Left ventricle myocardium inferior (tissue), 1 donor: ENCODE measurements at regions not wholly inside any gene's neighbourhood (a gene's known extent, or its start where the extent isn't known, plus 50 kb on each side); places are given as distances from the start of the nearest gene placed in this dataset.
"Not testable (repeated sequence)": the region's sequence is repeated elsewhere in the genome, so short reads cannot be mapped to it uniquely, and the experiment has no call there.

ENCODE experiments used
- DNase-seq: peaks from one replicate; pipeline ENCODE4 v3.0.0-alpha.2; 2020
- H3K27ac ChIP-seq: fragments of 200-600 bp; replicated peaks from 2 replicates; pipeline ENCODE4 v1.8.0; 2021
- H3K27me3 ChIP-seq: fragments of 200-600 bp; 2 replicates; pipeline ENCODE4 v1.8.0; 2021; ENCODE audit warnings: low read depth
- H3K36me3 ChIP-seq: fragments of 200-600 bp; 2 replicates; pipeline ENCODE4 v1.8.0; 2021
- H3K4me1 ChIP-seq: fragments of 200-600 bp; 2 replicates; pipeline ENCODE4 v1.8.0; 2021
- H3K4me3 ChIP-seq: fragments of 200-600 bp; 2 replicates; pipeline ENCODE4 v1.8.0; 2021; ENCODE audit warnings: mild to moderate bottlenecking, moderate library complexity
- H3K9me3 ChIP-seq: fragments of 200-600 bp; replicated peaks from 2 replicates; pipeline ENCODE4 v1.8.0; 2021
- intact Hi-C: fragments of 100-400 bp; cut with micrococcal nuclease; formaldehyde crosslinking; loops from one replicate; pipeline ENCODE4 v1.11.0; 2022
- TF ChIP-seq, protein P1 (sequence below): fragments of 200-600 bp; IDR thresholded peaks from 2 replicates; pipeline ENCODE4 v1.8.0; 2021; ENCODE audit warnings: antibody characterized with exemption, mild to moderate bottlenecking, borderline replicate concordance
- donor health status: DM: no; HTN: yes; CAD: no; lungs with severe emphysema.

DNA sequence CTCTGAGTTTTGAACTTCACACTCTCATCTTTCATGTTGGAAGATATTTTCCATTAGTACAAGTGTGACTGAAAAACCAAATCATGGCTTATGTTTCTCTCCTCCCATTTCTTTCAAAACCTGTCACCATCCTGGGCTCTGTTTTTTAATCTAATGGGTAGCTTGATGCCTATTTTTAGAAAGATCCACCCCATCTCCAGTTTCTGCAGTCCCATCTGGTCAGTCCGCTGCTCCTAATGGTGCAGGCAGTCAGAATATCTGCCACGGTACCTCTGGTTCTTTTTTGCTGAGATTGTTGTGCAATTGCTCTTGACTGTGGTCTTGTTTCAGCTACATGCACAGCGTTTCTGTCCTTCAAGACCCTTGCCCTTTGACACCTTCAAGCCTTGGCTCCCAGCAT is 240.9 kb upstream of the CADM2 start:
- DNase-seq, result no peak
- no peaks in the 10 kb centered on the region for H3K36me3 ChIP-seq
- intact Hi-C loops, result no loop called here
- H3K27ac ChIP-seq, result no peak overlapping the region
- TF ChIP-seq, protein P1, sequence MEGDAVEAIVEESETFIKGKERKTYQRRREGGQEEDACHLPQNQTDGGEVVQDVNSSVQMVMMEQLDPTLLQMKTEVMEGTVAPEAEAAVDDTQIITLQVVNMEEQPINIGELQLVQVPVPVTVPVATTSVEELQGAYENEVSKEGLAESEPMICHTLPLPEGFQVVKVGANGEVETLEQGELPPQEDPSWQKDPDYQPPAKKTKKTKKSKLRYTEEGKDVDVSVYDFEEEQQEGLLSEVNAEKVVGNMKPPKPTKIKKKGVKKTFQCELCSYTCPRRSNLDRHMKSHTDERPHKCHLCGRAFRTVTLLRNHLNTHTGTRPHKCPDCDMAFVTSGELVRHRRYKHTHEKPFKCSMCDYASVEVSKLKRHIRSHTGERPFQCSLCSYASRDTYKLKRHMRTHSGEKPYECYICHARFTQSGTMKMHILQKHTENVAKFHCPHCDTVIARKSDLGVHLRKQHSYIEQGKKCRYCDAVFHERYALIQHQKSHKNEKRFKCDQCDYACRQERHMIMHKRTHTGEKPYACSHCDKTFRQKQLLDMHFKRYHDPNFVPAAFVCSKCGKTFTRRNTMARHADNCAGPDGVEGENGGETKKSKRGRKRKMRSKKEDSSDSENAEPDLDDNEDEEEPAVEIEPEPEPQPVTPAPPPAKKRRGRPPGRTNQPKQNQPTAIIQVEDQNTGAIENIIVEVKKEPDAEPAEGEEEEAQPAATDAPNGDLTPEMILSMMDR, result no peak
- no peaks in the 10 kb centered on the region for H3K27me3 ChIP-seq
- H3K4me1 ChIP-seq, result no peaks in the 10 kb centered on the region
- peaks cover 8% of the 10 kb centered on the region for H3K9me3 ChIP-seq
- H3K4me3 ChIP-seq, result no peak overlapping the region

DNA sequence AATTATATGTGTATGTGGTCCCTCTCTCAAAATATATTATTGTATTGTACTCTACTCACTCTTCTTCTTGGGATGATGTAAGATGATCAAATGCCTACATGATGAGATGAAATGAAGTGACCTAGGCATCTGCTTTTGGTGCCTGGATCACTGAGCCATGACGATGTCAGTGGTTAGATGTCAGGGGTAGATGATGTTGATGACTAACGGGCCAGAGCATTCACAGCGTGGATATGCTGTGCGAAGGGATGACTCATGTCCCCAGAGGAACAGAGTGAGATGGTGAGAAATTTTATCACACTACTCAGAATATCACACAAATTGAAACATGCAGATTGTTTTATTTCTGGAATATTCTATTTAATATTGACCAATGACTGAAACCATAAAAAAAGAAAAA is 233.9 kb upstream of the CADM2 start:
- H3K36me3 ChIP-seq, result no peaks in the 10 kb centered on the region
- intact Hi-C loops, result no loop called here
- TF ChIP-seq, protein P1, result no peak

DNA sequence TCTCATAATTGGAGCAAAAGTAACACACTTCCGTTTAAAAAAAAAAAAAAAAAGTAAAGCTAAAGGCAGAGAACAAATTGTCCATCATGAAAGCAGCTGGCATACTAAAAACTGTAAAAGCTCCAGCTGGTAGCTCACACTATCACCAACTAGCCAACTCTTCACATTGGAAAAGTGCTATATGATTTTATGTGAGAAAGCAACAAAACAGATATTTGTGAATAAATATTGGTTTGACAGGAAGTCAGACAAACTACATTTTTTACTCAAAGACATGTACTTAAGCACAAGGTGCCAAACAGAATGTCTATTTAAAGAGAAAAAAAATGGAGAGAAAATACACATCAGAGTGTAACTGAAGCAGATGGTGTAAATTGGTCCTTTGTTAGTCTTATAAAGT is 231.2 kb upstream of the CADM2 start:
- no peaks in the 10 kb centered on the region for H3K27me3 ChIP-seq
- no peak overlapping the region for H3K4me3 ChIP-seq
- no peaks in the 10 kb centered on the region for H3K4me1 ChIP-seq
- no peak overlapping the region for H3K27ac ChIP-seq
- H3K36me3 ChIP-seq, result no peaks in the 10 kb centered on the region
- TF ChIP-seq, protein P1, result no peak
- H3K9me3 ChIP-seq, result no peaks in the 10 kb centered on the region
- intact Hi-C loops, result no loop called here
- no peak for DNase-seq

More for the DNA sequence above, 233.9 kb upstream of the CADM2 start:
- Histone ChIP-seq H3K27me3 (no peaks in the 10 kb centered on the region), H3K4me1 (no peaks in the 10 kb centered on the region), H3K27ac (no peak overlapping the region), H3K9me3 (no peaks in the 10 kb centered on the region), H3K4me3 (no peak overlapping the region)
- no peak for DNase-seq

DNA sequence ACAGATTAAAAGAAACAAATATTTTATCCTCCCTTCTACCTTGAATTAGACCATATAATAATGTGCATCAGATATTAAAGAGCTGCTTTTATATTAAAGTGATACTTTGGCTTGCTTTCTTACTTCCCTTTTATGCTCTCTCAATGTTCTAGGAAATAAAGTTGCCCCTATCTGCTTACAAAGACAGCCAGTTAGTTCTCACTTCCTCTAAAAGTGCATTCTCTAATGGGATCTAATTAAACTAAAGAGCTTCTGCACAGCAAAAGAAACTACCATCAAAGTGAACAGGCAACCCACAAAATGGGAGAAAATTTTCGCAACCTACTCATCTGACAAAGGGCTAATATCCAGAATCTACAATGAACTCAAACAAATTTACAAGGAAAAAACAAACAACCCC is 224.1 kb upstream of the CADM2 start:
- H3K4me1 ChIP-seq, H3K9me3 ChIP-seq, DNase-seq, H3K36me3 ChIP-seq, H3K4me3 ChIP-seq, H3K27ac ChIP-seq, intact Hi-C loops, H3K27me3 ChIP-seq: not testable (repeated sequence)

DNA sequence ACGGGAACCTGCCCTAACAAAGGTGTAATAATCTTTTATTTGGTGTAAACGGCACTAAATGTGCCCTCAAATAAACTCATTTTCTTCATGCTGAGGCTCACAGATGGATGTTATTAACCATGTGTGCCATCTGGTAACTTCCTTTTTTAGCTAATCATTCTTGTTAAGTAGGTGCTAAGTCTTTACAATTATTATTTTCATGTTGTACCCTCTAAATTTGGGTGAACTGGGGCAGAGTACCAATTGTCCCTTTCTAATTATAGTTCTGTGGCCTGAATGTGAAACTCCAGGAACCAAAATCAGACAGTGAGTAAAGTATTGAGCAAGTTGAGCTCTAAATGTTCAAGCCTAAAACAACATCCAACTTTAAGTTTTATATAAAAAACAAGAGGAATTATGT is 220.7 kb upstream of the CADM2 start:
- Histone ChIP-seq H3K27me3 (no peaks in the 10 kb centered on the region), H3K36me3 (no peaks in the 10 kb centered on the region), H3K4me1 (no peaks in the 10 kb centered on the region), H3K4me3 (no peak overlapping the region), H3K27ac (no peak overlapping the region), H3K9me3 (no peaks in the 10 kb centered on the region)
- intact Hi-C loops, result no loop called here
- TF ChIP-seq, protein P1, result no peak
- no peak for DNase-seq

DNA sequence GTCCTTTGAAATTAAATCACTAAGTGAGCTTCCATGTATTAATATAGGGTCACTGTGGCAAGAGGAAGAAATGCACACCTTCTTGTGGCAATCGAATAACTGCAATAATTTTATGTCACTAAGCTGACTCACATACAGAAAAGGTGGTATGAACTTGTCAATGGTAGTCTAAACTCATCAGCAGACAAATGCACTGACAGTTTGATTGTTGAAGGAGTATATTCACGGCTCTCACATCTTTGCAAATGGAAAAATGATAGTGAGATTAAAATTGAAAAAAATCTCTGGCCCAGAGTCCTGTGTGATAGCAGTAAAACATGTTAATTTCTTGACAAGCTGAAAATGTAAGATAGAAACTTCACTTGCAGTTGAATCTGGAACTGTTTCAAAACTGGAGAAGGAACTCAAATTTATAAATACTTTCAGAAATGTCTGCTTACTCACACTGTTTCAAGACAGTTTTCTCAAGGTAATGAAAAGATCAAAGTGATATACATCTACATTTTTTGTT is 215.8 kb upstream of the CADM2 start:
- TF ChIP-seq, protein P1, result no peak
- Histone ChIP-seq H3K36me3 (no peaks in the 10 kb centered on the region), H3K4me1 (no peaks in the 10 kb centered on the region), H3K4me3 (no peak overlapping the region), H3K9me3 (no peaks in the 10 kb centered on the region), H3K27me3 (no peaks in the 10 kb centered on the region), H3K27ac (no peak overlapping the region)
- intact Hi-C loops, result no loop called here
- DNase-seq, result no peak
